Endothelial cell of umbilical vein (primary cell): ENCODE measurements at regions not wholly inside any gene's neighbourhood (a gene's known extent, or its start where the extent isn't known, plus 50 kb on each side); places are given as distances from the start of the nearest gene placed in this dataset.

Experiments used
- BruUV-seq: library from RNA; stranded (reverse); fragments of 400-500 nt; replicated peaks from 2 replicates; lab custom pipeline; 2021; lab: Mats Ljungman, UMichigan
- CTCF ChIA-PET: fragments of 300-600, 350-600 bp; sonication (Branson Sonifier 250); formaldehyde crosslinking; loops from one replicate; lab custom pipeline; 2021; ENCODE audit warnings: antibody characterized with exemption, inconsistent platforms; lab: Charles Lee
- POLR2A ChIA-PET: fragments of 300-600, 350-600 bp; sonication (Branson Sonifier 250); formaldehyde crosslinking; loops from one replicate; lab custom pipeline; 2021; ENCODE audit warnings: antibody characterized with exemption, inconsistent platforms; lab: Charles Lee
- DNase-seq: peaks from one replicate; pipeline ENCODE4 v3.0.0-alpha.2; 2011; ENCODE audit warnings: low read depth, low spot score
- FAIRE-seq: peaks from 2 replicates; lab custom pipeline; 2011; peaks lifted over from hg19 to GRCh38; lab: Jason Lieb, UNC
- H2AFZ ChIP-seq: 2 replicates; pipeline ENCODE4 v1.6.0; 2012; ENCODE audit warnings: low read depth, low read length, control low read depth, inconsistent platforms
- H3K27ac ChIP-seq: 2 replicates; pipeline ENCODE4 v1.5.1; 2011; ENCODE audit warnings: low read depth, mild to moderate bottlenecking, control low read depth, low read length, moderate library complexity; ENCODE audit not compliant: insufficient read depth
- H3K27me3 ChIP-seq, 2 experiments: 2 replicates each; pipeline versions ENCODE4 v1.6.0 to v1.6.1; 2011; ENCODE audit warnings: low read length in 2 of 2, mixed read lengths in 1 of 2; ENCODE audit not compliant: control insufficient read depth in 2 of 2, insufficient read depth in 2 of 2
- H3K36me3 ChIP-seq, 2 experiments: 2 replicates in 1 of 2; 3 replicates in 1 of 2; pipeline ENCODE4 v1.5.1; 2011; ENCODE audit warnings: low read length in 2 of 2, mild to moderate bottlenecking in 1 of 2, moderate library complexity in 1 of 2; ENCODE audit not compliant: control insufficient read depth in 2 of 2, insufficient read depth in 2 of 2; ENCODE audit errors: extremely low read depth in 1 of 2
- H3K4me1 ChIP-seq: 3 replicates; pipeline ENCODE4 v1.5.1; 2011; ENCODE audit warnings: mild to moderate bottlenecking, low read length; ENCODE audit not compliant: control insufficient read depth, insufficient read depth; ENCODE audit errors: extremely low read depth
- H3K4me2 ChIP-seq: 2 replicates; pipeline ENCODE4 v1.6.1; 2011; ENCODE audit warnings: low read length, control low read depth, mixed read lengths; ENCODE audit not compliant: insufficient read depth
- H3K4me3 ChIP-seq, 3 experiments: fragments of 200-600 bp in 1 of 3; sonication (generic), shearing (Covaris generic) in 1 of 3; replicated peaks in 1 of 3; 2 replicates each; pipeline ENCODE4 v1.5.1; 2011 to 2016; ENCODE audit warnings: control low read depth in 3 of 3, low read length in 3 of 3, mild to moderate bottlenecking in 2 of 3, inconsistent platforms in 1 of 3, low read depth in 1 of 3, moderate library complexity in 1 of 3; ENCODE audit not compliant: insufficient read depth in 1 of 3
- H3K79me2 ChIP-seq: 2 replicates; pipeline ENCODE4 v1.6.0; 2012; ENCODE audit warnings: low read length, inconsistent platforms; ENCODE audit not compliant: control insufficient read depth, insufficient read depth
- H3K9ac ChIP-seq: replicated peaks from 2 replicates; pipeline ENCODE3; 2011; ENCODE audit warnings: low read length, control low read depth; ENCODE audit not compliant: insufficient read depth; ENCODE audit errors: extremely low read depth
- H3K9me1 ChIP-seq: replicated peaks from 3 replicates; pipeline ENCODE4 v1.6.0; 2011; ENCODE audit warnings: mild to moderate bottlenecking, low read length; ENCODE audit not compliant: control insufficient read depth, insufficient read depth; ENCODE audit errors: extremely low read depth
- H3K9me3 ChIP-seq: replicated peaks from 2 replicates; pipeline ENCODE4 v1.5.1; 2012; ENCODE audit warnings: low read length, inconsistent platforms; ENCODE audit not compliant: control insufficient read depth, insufficient read depth
- H4K20me1 ChIP-seq: replicated peaks from 2 replicates; pipeline ENCODE3; 2011; ENCODE audit warnings: mild to moderate bottlenecking, low read length; ENCODE audit not compliant: control insufficient read depth, insufficient read depth; ENCODE audit errors: extremely low read depth
- CTCF ChIP-seq, 2 donors: IDR thresholded peaks; 1 replicate in 1 of 2; 2 replicates in 1 of 2; pipeline ENCODE4 v1.5.1; 2011; ENCODE audit warnings: low read length in 2 of 2, mild to moderate bottlenecking in 2 of 2, moderate library complexity in 2 of 2, control low read depth in 1 of 2, inconsistent platforms in 1 of 2, low read depth in 1 of 2; ENCODE audit not compliant: insufficient read depth in 1 of 2; ENCODE audit errors: extremely low read depth in 1 of 2
- EZH2 ChIP-seq: IDR thresholded peaks from 2 replicates; pipeline ENCODE4 v1.6.1; 2012; ENCODE audit warnings: borderline replicate concordance, low read depth, mild to moderate bottlenecking, moderate library complexity, low read length, inconsistent platforms; ENCODE audit not compliant: severe bottlenecking
- FOS ChIP-seq: IDR thresholded peaks from 2 replicates; pipeline ENCODE4 v1.6.1; 2011; ENCODE audit warnings: mild to moderate bottlenecking, low read length, moderate library complexity, borderline replicate concordance; ENCODE audit not compliant: insufficient read depth
- GATA2 ChIP-seq: IDR thresholded peaks from 2 replicates; pipeline ENCODE4 v1.7.0; 2011; ENCODE audit warnings: low read depth, mild to moderate bottlenecking, moderate library complexity, mixed read lengths, low read length; ENCODE audit not compliant: insufficient read length, insufficient read depth
- JUN ChIP-seq: IDR thresholded peaks from 2 replicates; pipeline ENCODE4 v1.6.1; 2011; ENCODE audit warnings: borderline replicate concordance, low read depth; ENCODE audit not compliant: insufficient read length, insufficient read depth
- POLR2A ChIP-seq: IDR thresholded peaks from 2 replicates; pipeline ENCODE4 v1.6.1; 2012; ENCODE audit warnings: low read depth, mild to moderate bottlenecking, control low read depth, low read length
- dilution Hi-C: fragments of 300-500 bp; cut with MboI; formaldehyde crosslinking; loops from one replicate; pipeline ENCODE4 v1.15.0; 2019; ENCODE audit warnings: low sequenced_read_pairs; ENCODE audit not compliant: extremely low pct_ligation_motif_present
- intact Hi-C: fragments of 100-400 bp; cut with micrococcal nuclease; formaldehyde crosslinking; loops from one replicate; pipeline ENCODE4 v1.10.0; 2022

DNA sequence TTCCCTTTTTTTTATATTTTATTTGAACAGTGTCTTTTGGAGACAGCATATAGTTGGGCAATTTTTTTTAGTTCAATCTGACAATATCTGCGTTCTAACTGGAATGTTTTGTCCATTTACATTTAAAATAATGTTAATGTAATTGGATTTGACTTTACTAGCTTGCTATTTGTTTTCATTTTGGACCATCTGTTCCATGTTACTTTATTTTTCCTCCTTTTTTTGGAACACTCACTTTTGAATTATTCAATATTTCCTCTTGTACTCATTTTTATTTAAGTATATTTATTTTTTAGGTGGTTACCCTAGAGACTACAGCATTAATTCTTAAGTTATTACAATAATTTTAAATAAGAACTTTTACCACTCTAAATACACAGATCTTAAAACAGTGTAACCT, 62.8 kb upstream of the C1orf87 start:
- CTCF ChIA-PET: no interaction called here
- intact Hi-C loops (no loop called here), dilution Hi-C loops (no loop called here)

More for the DNA sequence above, 62.8 kb upstream of the C1orf87 start:
- BruUV-seq: no TSS peak
- H4K20me1 ChIP-seq: no peaks in the 10 kb centered on the region
- no peak overlapping the region for H3K9ac ChIP-seq
- H3K27ac ChIP-seq: no peak overlapping the region
- peaks cover 8% of the 10 kb centered on the region for H3K4me1 ChIP-seq
- DNase-seq (no peak), FAIRE-seq (no peak)
- H3K9me3 ChIP-seq: no peaks in the 10 kb centered on the region
- TF ChIP-seq POLR2A (no peak), JUN (no peak), EZH2 (no peak), GATA2 (no peak), FOS (no peak), CTCF (IDR thresholded peaks at IDR 0.05; ENCODE audit: extremely low read depth in 1 of 2, insufficient read depth in 1 of 2, low read depth in 1 of 2, low read length in 2 of 2) (no peak)
- no peaks in the 10 kb centered on the region for H3K79me2 ChIP-seq
- no peaks in the 10 kb centered on the region for H3K27me3 ChIP-seq
- no peak overlapping the region for H2AFZ ChIP-seq
- H3K9me1 ChIP-seq: no peaks in the 10 kb centered on the region
- POLR2A ChIA-PET: no interaction called here
- H3K4me2 ChIP-seq: no peak overlapping the region
- H3K36me3 ChIP-seq: no peaks in the 10 kb centered on the region
- no peak overlapping the region for H3K4me3 ChIP-seq
